GM12892 (cell line): ENCODE measurements at regions not wholly inside any gene's neighbourhood (a gene's known extent, or its start where the extent isn't known, plus 50 kb on each side); places are given as distances from the start of the nearest gene placed in this dataset.

Experiments used
- POLR2A ChIP-seq: IDR thresholded peaks from 2 replicates; pipeline ENCODE4 v1.6.1; 2011; ENCODE audit warnings: low read depth, low read length, control low read depth
- POLR2AphosphoS5 ChIP-seq: IDR thresholded peaks from 2 replicates; pipeline ENCODE4 v1.6.1; 2011; ENCODE audit warnings: low read depth, low read length, control low read depth
- TAF1 ChIP-seq: IDR thresholded peaks from 2 replicates; pipeline ENCODE4 v1.6.1; 2011; ENCODE audit warnings: low read depth, mild to moderate bottlenecking, control low read depth, low read length, borderline replicate concordance

DNA sequence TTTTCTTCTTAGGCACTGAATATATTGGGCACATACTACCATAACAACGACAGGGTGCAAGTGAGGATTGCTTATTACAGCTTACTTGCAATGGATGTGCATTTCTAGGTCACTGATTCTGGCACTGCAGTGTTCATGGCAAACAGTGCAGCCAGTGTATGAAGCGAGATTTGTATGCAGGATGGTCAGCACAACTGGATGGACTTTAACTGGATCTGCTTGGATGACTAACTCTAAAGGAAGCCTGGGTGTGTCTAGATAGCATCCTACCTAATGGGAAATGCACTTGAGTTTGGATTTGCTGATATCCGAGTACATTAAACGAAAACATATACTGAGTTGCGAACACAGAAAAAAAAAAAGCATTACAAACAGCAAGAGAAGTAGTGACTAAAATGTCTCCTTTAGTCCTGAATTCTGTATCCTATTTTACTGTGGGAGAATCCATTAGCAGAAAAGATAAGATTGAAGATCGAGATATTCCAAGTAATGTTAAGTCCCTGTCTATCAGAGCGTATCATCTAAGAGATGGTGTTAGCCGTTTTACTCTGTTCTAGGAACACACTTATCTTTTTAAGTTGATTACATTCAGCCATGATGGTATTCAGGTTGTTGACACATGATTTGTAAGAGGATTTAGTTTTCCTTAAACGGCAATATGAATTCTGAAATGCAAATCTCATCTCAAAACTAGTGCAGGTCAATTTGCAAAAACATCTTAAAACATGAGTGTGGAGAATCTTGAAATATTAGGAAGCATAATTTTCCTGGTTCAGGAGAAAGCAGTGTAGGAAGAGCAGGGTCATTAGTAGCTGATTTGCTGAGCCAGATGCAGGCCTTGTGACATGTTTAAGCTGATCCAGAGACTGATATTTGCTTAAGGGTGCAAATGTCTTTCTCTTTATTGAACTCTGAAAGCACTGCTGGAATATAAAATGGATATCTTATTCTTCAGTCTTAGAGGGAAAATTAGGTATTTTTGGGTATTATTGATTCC is 142.6 kb upstream of the CPHXL start:
- TF ChIP-seq POLR2A (no peak), TAF1 (no peak), POLR2AphosphoS5 (no peak)
